SK-N-DZ (cell line): ENCODE measurements at regions not wholly inside any gene's neighbourhood (a gene's known extent, or its start where the extent isn't known, plus 50 kb on each side); places are given as distances from the start of the nearest gene placed in this dataset.

ENCODE experiments used
- DNase-seq: peaks from one replicate; pipeline ENCODE4 v3.0.0-alpha.2; 2015; ENCODE audit warnings: low spot score

GRCh38 chr20:37598100-37598543 is 70.4 kb upstream of the BLCAP start:
- DNase-seq, result peak; percentile 97

DNA sequence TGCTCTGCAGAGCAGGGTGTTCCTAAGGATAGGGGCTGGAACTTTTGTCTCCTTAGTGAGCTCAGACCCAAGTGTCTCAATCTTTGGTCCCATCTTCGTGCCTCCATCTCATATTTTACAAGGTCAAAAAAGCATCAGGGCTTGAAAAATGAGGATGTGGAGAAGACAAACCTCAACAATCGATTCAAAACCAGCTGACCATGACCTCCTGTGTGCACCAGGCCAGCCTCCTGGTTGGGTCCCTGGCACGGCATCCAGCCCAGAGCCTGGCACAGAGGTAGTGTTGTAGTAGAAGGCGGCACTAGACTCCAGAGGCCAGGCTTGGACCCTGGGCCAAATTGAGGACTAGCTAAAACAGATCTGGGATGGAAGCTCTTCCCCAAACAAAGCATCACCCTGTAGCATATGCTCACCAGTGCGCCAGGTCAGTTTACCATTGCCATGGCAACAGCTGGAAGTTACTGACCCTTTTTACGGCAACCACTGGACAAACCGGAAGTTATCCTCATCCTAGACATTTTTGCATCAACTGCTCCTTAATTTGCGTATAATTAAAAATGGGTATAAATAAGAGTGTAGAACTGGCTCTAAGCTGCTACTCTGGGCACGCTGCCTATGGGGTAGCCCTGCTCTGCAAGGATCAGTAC is 69.3 kb upstream of the BLCAP start:
- DNase-seq, result peak; percentile 54

DNA sequence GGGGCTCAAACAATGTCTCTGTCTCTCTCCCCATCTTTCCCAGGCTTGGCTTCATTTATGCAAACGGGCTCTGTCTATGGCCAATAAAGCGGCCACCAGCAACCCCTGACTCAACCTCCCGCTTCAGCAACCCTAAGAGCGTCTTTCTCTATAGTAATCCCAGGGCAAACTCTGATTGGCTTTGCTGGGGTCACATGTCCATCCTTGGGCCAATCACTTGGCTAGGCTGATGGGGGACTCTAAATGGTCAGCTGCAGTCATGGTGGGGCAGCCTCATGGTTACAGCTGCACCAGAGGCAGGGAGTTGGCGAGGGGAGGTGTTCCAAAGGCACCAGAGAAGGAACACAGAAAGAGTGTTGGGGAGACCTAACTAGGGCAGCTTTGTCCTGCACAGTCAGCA is 68.5 kb upstream of the BLCAP start:
- no peak for DNase-seq

DNA sequence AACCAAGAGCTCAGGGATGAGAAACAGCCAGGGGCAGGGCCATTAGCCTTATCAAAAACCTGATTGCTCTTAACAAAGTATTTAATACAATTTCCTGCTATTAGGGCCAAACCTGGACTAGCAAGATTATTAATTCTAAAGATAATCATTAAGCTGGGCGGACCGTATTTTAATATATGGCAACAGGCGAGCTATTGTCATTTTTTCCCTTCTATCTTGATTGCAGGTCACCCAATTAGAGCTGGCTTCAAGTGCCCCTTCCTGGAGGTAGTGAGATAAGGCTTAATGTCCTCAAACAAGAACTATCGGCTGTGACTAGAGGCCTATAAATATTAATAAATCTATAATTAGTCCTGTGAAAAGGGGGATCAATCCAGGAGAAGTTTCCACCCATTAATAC is 66.0 kb upstream of the BLCAP start:
- no peak for DNase-seq

GRCh38 chr20:37590938-37591490 is 63.3 kb upstream of the BLCAP start:
- peak; percentile 62 for DNase-seq

- DNase-seq, result no peak
These were observed 58.4 kb upstream of the BLCAP start for GRCh38 chr20:37586078-37586477.

DNA sequence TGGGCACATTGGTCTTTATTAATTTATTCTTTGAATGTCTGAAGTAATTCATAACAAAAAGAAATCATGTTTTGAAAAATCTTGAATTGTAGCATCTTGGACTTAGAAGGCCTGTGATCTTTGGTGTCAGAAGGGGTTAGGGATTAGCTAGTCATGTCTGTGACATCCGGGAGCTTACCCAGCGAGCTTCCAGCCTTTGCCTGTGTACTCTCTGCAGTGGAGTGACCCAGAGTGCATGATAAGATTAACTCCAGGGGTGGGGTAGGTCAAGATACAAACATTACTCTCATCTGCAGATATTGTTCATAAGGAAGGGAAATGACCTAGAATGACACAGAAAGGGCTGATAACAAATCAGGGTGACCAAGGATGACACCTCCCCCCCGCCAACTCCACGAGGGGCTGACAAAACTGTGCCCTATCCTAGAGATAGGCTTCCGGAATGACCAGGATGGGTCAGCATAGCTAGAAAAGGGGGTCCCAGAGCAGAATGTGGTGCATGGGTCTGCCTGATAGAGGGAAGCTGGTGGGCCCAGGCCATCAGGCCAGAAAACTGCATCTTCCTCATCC is 56.6 kb upstream of the BLCAP start:
- DNase-seq, result peak; percentile 57

- DNase-seq, result no peak
These were observed 53.6 kb upstream of the BLCAP start for GRCh38 chr20:37581246-37581645.

GRCh38 chr20:37580069-37580468 is 52.4 kb upstream of the BLCAP start:
- no peak for DNase-seq

GRCh38 chr20:37579106-37579505 is 51.4 kb upstream of the BLCAP start:
- no peak for DNase-seq

DNA sequence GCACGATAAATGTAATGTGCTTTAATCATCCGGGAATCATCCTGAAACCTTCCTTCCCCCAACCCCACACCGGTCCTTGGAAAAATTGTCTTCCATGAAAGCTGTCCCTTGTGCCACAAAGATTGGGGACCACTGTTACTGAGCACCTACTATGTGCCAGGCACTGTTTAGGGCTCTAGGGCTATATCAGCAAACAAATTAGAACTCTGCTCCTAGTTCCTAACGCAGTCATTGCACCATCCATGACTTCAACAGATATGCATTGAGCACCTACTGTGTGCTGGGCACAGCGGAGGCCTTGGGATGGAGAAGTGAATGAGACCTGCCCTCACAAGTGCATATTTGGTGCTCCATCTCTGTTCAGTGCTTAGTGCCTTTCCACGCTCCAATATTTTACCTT is 50.3 kb upstream of the BLCAP start:
- no peak for DNase-seq
